ENCODE measurements at regions not wholly inside any gene's neighbourhood (a gene's known extent, or its start where the extent isn't known, plus 50 kb on each side); places are given as distances from the start of the nearest gene placed in this dataset.

GRCh38 chr21:20591284-20591683 lies 406.9 kb upstream of the NCAM2 start:
- in situ Hi-C loops (cut with HindIII; ENCODE audit: low pct_unique_long_range_greater_than_20kb, low sequenced_read_pairs), result no loop called here
- intact Hi-C loops (cut with micrococcal nuclease; ENCODE audit: unreplicated experiment), result no loop called here
- no peaks in the 10 kb centered on the region for H3K4me1 ChIP-seq (ENCODE audit: control insufficient read depth, insufficient read depth, low read length)
- CTCF ChIA-PET, result no interaction called here
- no peak for TF ChIP-seq POLR2AphosphoS5 (IDR thresholded peaks at IDR 0.05; ENCODE audit: low read depth, low read length)
- no peak for TF ChIP-seq SIN3A (IDR thresholded peaks at IDR 0.05; ENCODE audit: borderline replicate concordance, insufficient read depth, low read depth, low read length)
- TF ChIP-seq TCF7L2 (IDR thresholded peaks at IDR 0.05; ENCODE audit: low read depth, low read length), result no peak
- no peak for DNase-seq (ENCODE audit: low read depth, low spot score)
- H3K27ac ChIP-seq (ENCODE audit: low read length), result no peak overlapping the region
- H3K36me3 ChIP-seq (ENCODE audit: control insufficient read depth, insufficient read depth, low read length), result no peaks in the 10 kb centered on the region
- BruUV-seq (replicated peaks), result no TSS peak
- POLR2A ChIA-PET, result no interaction called here
- H3K27me3 ChIP-seq (ENCODE audit: control insufficient read depth, insufficient read depth, low read length), result no peaks in the 10 kb centered on the region
- H3K4me3 ChIP-seq (ENCODE audit: low read depth in 2 of 2, low read length in 2 of 2), result no peak overlapping the region
- no peaks in the 10 kb centered on the region for H3K9me3 ChIP-seq (ENCODE audit: control insufficient read depth, insufficient read depth, low read depth, low read length)
- ATAC-seq, result no peak

DNA sequence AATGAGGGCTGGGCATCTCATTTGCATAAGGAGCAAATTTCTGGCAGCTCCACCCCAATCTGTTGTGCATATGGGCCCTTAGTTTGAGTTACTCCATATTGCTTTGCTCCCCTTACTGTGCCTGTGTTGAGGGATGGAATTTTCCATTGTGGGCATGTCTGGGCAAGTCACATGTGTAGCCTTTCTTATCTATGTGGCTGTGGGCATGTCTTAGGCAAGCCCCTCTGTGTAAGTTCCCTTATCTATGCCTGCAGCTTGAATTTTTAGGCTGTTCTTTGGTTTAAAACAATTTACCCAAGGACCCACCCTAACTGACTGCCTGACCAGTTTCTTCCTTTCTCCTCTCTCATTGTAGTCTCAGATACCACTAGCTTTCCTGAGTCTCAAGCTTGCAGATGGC lies 405.7 kb upstream of the NCAM2 start:
- TF ChIP-seq POLR2AphosphoS5 (IDR thresholded peaks at IDR 0.05; ENCODE audit: low read depth, low read length), result no peak
- TF ChIP-seq, protein P1, sequence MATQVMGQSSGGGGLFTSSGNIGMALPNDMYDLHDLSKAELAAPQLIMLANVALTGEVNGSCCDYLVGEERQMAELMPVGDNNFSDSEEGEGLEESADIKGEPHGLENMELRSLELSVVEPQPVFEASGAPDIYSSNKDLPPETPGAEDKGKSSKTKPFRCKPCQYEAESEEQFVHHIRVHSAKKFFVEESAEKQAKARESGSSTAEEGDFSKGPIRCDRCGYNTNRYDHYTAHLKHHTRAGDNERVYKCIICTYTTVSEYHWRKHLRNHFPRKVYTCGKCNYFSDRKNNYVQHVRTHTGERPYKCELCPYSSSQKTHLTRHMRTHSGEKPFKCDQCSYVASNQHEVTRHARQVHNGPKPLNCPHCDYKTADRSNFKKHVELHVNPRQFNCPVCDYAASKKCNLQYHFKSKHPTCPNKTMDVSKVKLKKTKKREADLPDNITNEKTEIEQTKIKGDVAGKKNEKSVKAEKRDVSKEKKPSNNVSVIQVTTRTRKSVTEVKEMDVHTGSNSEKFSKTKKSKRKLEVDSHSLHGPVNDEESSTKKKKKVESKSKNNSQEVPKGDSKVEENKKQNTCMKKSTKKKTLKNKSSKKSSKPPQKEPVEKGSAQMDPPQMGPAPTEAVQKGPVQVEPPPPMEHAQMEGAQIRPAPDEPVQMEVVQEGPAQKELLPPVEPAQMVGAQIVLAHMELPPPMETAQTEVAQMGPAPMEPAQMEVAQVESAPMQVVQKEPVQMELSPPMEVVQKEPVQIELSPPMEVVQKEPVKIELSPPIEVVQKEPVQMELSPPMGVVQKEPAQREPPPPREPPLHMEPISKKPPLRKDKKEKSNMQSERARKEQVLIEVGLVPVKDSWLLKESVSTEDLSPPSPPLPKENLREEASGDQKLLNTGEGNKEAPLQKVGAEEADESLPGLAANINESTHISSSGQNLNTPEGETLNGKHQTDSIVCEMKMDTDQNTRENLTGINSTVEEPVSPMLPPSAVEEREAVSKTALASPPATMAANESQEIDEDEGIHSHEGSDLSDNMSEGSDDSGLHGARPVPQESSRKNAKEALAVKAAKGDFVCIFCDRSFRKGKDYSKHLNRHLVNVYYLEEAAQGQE (IDR thresholded peaks at IDR 0.05; ENCODE audit: insufficient read depth in 1 of 2, low read depth in 2 of 2, low read length in 1 of 2), result no peak
- no peak for TF ChIP-seq CTCF (IDR thresholded peaks at IDR 0.05)
- TF ChIP-seq SIN3A (IDR thresholded peaks at IDR 0.05; ENCODE audit: borderline replicate concordance, insufficient read depth, low read depth, low read length), result no peak
- TF ChIP-seq TCF7L2 (IDR thresholded peaks at IDR 0.05; ENCODE audit: low read depth, low read length), result no peak
- H3K27me3 ChIP-seq (ENCODE audit: control insufficient read depth, insufficient read depth, low read length), result no peaks in the 10 kb centered on the region
- H3K36me3 ChIP-seq (ENCODE audit: control insufficient read depth, insufficient read depth, low read length), result no peaks in the 10 kb centered on the region
- no peak overlapping the region for H3K4me3 ChIP-seq (ENCODE audit: low read depth in 2 of 2, low read length in 2 of 2)
- CTCF ChIA-PET, result no interaction called here
- POLR2A ChIA-PET, result no interaction called here
- no peak overlapping the region for H3K27ac ChIP-seq (ENCODE audit: low read length)
- no peak for ATAC-seq
- in situ Hi-C loops (cut with HindIII; ENCODE audit: low pct_unique_long_range_greater_than_20kb, low sequenced_read_pairs), result no loop called here
- H3K4me1 ChIP-seq (ENCODE audit: control insufficient read depth, insufficient read depth, low read length), result no peaks in the 10 kb centered on the region
- DNase-seq (ENCODE audit: low read depth, low spot score), result no peak
- no TSS peak for BruUV-seq (replicated peaks)
- no peaks in the 10 kb centered on the region for H3K9me3 ChIP-seq (ENCODE audit: control insufficient read depth, insufficient read depth, low read depth, low read length)
- intact Hi-C loops (cut with micrococcal nuclease; ENCODE audit: unreplicated experiment), result no loop called here

DNA sequence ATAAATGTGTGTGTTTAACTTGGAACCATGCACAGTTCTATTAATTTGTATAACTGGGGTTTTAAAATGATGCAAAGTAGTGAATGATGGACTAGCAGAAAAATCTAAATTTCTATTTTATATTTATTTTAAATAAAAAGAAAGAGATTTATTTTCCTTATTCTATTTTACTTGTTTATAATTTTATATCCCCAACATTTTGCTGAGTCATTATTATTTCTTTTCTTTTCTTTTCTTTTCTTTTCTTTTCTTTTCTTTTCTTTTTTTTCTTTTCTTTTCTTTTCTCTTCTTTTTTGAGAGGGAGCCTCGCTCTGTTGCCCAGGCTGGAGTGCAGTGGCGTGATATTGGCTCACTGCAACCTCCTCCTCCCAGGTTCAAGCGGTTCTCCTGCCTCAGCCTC lies 395.0 kb upstream of the NCAM2 start:
- no peaks in the 10 kb centered on the region for H3K27me3 ChIP-seq (ENCODE audit: control insufficient read depth, insufficient read depth, low read length)
- ChIA-PET CTCF (no interaction called here), POLR2A (no interaction called here)
- no peak overlapping the region for H3K27ac ChIP-seq (ENCODE audit: low read length)
- intact Hi-C loops (cut with micrococcal nuclease; ENCODE audit: unreplicated experiment), result no loop called here
- ATAC-seq, result no peak
- BruUV-seq (replicated peaks), result no TSS peak
- no peaks in the 10 kb centered on the region for H3K36me3 ChIP-seq (ENCODE audit: control insufficient read depth, insufficient read depth, low read length)
- no peaks in the 10 kb centered on the region for H3K4me1 ChIP-seq (ENCODE audit: control insufficient read depth, insufficient read depth, low read length)
- no peak for DNase-seq (ENCODE audit: low read depth, low spot score)
- no peaks in the 10 kb centered on the region for H3K9me3 ChIP-seq (ENCODE audit: control insufficient read depth, insufficient read depth, low read depth, low read length)
- in situ Hi-C loops (cut with HindIII; ENCODE audit: low pct_unique_long_range_greater_than_20kb, low sequenced_read_pairs), result no loop called here
- no peak for TF ChIP-seq CTCF (IDR thresholded peaks at IDR 0.05)
- TF ChIP-seq SIN3A (IDR thresholded peaks at IDR 0.05; ENCODE audit: borderline replicate concordance, insufficient read depth, low read depth, low read length), result no peak
- TF ChIP-seq, protein P1 (IDR thresholded peaks at IDR 0.05; ENCODE audit: insufficient read depth in 1 of 2, low read depth in 2 of 2, low read length in 1 of 2), result no peak
- TF ChIP-seq TCF7L2 (IDR thresholded peaks at IDR 0.05; ENCODE audit: low read depth, low read length), result no peak
- TF ChIP-seq POLR2AphosphoS5 (IDR thresholded peaks at IDR 0.05; ENCODE audit: low read depth, low read length), result no peak
- no peak overlapping the region for H3K4me3 ChIP-seq (ENCODE audit: low read depth in 2 of 2, low read length in 2 of 2)
